ENCODE measurements at regions not wholly inside any gene's neighbourhood (a gene's known extent, or its start where the extent isn't known, plus 50 kb on each side); places are given as distances from the start of the nearest gene placed in this dataset.
"Not testable (repeated sequence)": the region's sequence is repeated elsewhere in the genome, so short reads cannot be mapped to it uniquely, and the experiment has no call there.

- no peak for DNase-seq
These were observed 264.1 kb upstream of the MEIS1 start for GRCh38 chr2:66170744-66171330.

GRCh38 chr2:66169076-66169475 is 265.8 kb upstream of the MEIS1 start:
- DNase-seq, result no peak

- DNase-seq, result no peak
These were observed 270.5 kb upstream of the MEIS1 start for GRCh38 chr2:66164470-66164869.

GRCh38 chr2:66156171-66156570 is 278.8 kb upstream of the MEIS1 start:
- no peak for DNase-seq

- no peak for DNase-seq
These were observed 281.0 kb upstream of the MEIS1 start for GRCh38 chr2:66153941-66154340.

GRCh38 chr2:66145490-66145889 is 289.4 kb upstream of the MEIS1 start:
- no peak for DNase-seq

GRCh38 chr2:66144324-66144723 is 290.6 kb upstream of the MEIS1 start:
- not testable (repeated sequence) for DNase-seq

GRCh38 chr2:66137606-66138130 is 297.3 kb upstream of the MEIS1 start:
- no peak for DNase-seq

- DNase-seq, result no peak
These were observed 300.7 kb upstream of the MEIS1 start for GRCh38 chr2:66134138-66134701.

- no peak for DNase-seq
These were observed 307.3 kb upstream of the MEIS1 start for GRCh38 chr2:66127656-66128055.

GRCh38 chr2:66127061-66127460 is 307.9 kb upstream of the MEIS1 start:
- no peak for DNase-seq

GRCh38 chr2:66125951-66126350 is 309.0 kb upstream of the MEIS1 start:
- no peak for DNase-seq

- no peak for DNase-seq
These were observed 312.4 kb upstream of the MEIS1 start for GRCh38 chr2:66122516-66122915.

GRCh38 chr2:66121946-66122345 is 313.0 kb upstream of the MEIS1 start:
- no peak for DNase-seq

- no peak for DNase-seq
These were observed 320.8 kb upstream of the MEIS1 start for GRCh38 chr2:66113988-66114625.

GRCh38 chr2:66111706-66112105 is 323.2 kb upstream of the MEIS1 start:
- no peak for DNase-seq

- DNase-seq, result no peak
These were observed 324.3 kb upstream of the MEIS1 start for GRCh38 chr2:66110608-66111007.

- no peak for DNase-seq
These were observed 324.8 kb upstream of the MEIS1 start for GRCh38 chr2:66110086-66110485.

GRCh38 chr2:66109419-66109818 is 325.5 kb upstream of the MEIS1 start:
- DNase-seq, result no peak

- DNase-seq, result no peak
These were observed 329.7 kb upstream of the MEIS1 start for GRCh38 chr2:66105066-66105753.

GRCh38 chr2:66103581-66103980 is 331.3 kb upstream of the MEIS1 start:
- no peak for DNase-seq

GRCh38 chr2:66101206-66101605 is 333.7 kb upstream of the MEIS1 start:
- DNase-seq, result peak; percentile 28

- DNase-seq, result no peak
These were observed 339.0 kb upstream of the MEIS1 start for GRCh38 chr2:66095820-66096345.

- not testable (repeated sequence) for DNase-seq
These were observed 340.2 kb upstream of the MEIS1 start for GRCh38 chr2:66094689-66095088.

Data from DMS 273 treated with DMSO at 0.1 percent for 48 hours (cell line).